MM.1S (cell line): ENCODE measurements at regions not wholly inside any gene's neighbourhood (a gene's known extent, or its start where the extent isn't known, plus 50 kb on each side); places are given as distances from the start of the nearest gene placed in this dataset.
"Not testable (repeated sequence)": the region's sequence is repeated elsewhere in the genome, so short reads cannot be mapped to it uniquely, and the experiment has no call there.

Experiments used
- DNase-seq: peaks from one replicate; pipeline ENCODE4 v3.0.0-alpha.2; 2015
- H2AFZ ChIP-seq: fragments of 300-600 bp; sonication (generic); 2 replicates; pipeline ENCODE4 v1.6.0; 2016; ENCODE audit warnings: antibody characterized with exemption, low read length
- H3F3A ChIP-seq: fragments of 300-600 bp; sonication (generic); 2 replicates; pipeline ENCODE4 v1.6.1; 2016; ENCODE audit warnings: mild to moderate bottlenecking, antibody characterized with exemption, low read length, moderate library complexity, mixed read lengths; ENCODE audit not compliant: insufficient read depth
- H3K27ac ChIP-seq: fragments of 300-600 bp; sonication (generic); 2 replicates; pipeline ENCODE4 v1.5.1; 2016; ENCODE audit warnings: mild to moderate bottlenecking, low read length
- H3K27me3 ChIP-seq: fragments of 300-600 bp; sonication (generic); replicated peaks from 2 replicates; pipeline ENCODE4 v1.6.0; 2016; ENCODE audit warnings: low read length; ENCODE audit not compliant: insufficient read depth
- H3K36me3 ChIP-seq: fragments of 300-600 bp; sonication (generic); replicated peaks from 2 replicates; pipeline ENCODE4 v1.6.1; 2016; ENCODE audit warnings: mild to moderate bottlenecking, low read length, mixed read lengths; ENCODE audit not compliant: insufficient read depth
- H3K4me1 ChIP-seq: fragments of 300-600 bp; sonication (generic); 2 replicates; pipeline ENCODE4 v1.6.1; 2016; ENCODE audit warnings: low read length, mixed read lengths
- H3K4me2 ChIP-seq: fragments of 300-600 bp; sonication (generic); 2 replicates; pipeline ENCODE4 v1.6.0; 2016; ENCODE audit warnings: low read depth, low read length
- H3K4me3 ChIP-seq: fragments of 300-600 bp; sonication (generic); 2 replicates; pipeline ENCODE4 v1.5.1; 2016; ENCODE audit warnings: low read length, mixed read lengths
- H3K79me2 ChIP-seq: fragments of 300-600 bp; sonication (generic); 2 replicates; pipeline ENCODE4 v1.6.1; 2016; ENCODE audit warnings: mixed run types, low read length, mixed read lengths
- H3K9ac ChIP-seq: fragments of 300-600 bp; sonication (generic); 2 replicates; pipeline ENCODE4 v1.6.1; 2016; ENCODE audit warnings: low read length, mixed read lengths
- H3K9me2 ChIP-seq: fragments of 300-600 bp; sonication (generic); replicated peaks from 2 replicates; pipeline ENCODE4 v1.6.1; 2016; ENCODE audit warnings: mild to moderate bottlenecking, low read length, mixed read lengths; ENCODE audit not compliant: insufficient read depth
- H3K9me3 ChIP-seq: fragments of 300-600 bp; sonication (generic); replicated peaks from 2 replicates; pipeline ENCODE4 v1.6.1; 2016; ENCODE audit warnings: mild to moderate bottlenecking, low read length, mixed read lengths; ENCODE audit not compliant: insufficient read depth
- H4K20me1 ChIP-seq: fragments of 300-600 bp; sonication (generic); 2 replicates; pipeline ENCODE4 v1.6.1; 2016; ENCODE audit warnings: mild to moderate bottlenecking, low read length, moderate library complexity, mixed read lengths; ENCODE audit not compliant: insufficient read depth
- CTCF ChIP-seq: fragments of 300-600 bp; sonication (generic); IDR thresholded peaks from 2 replicates; pipeline ENCODE4 v1.5.1; 2016; ENCODE audit warnings: antibody characterized with exemption, low read length, mixed read lengths
- EZH2 ChIP-seq: fragments of 300-600 bp; sonication (generic); optimal IDR thresholded peaks from 2 replicates; pipeline ENCODE3; 2017; ENCODE audit warnings: low read depth, mild to moderate bottlenecking, antibody characterized with exemption, low read length, mixed read lengths
- EZH2phosphoT487 ChIP-seq: fragments of 300-600 bp; sonication (generic); IDR thresholded peaks from 2 replicates; pipeline ENCODE4 v1.6.1; 2018; ENCODE audit warnings: antibody characterized with exemption, low read length

- H3K9me2 ChIP-seq, H3K9me3 ChIP-seq: not testable (repeated sequence)
These were observed 119.0 kb upstream of the ZNF521 start for GRCh38 chr18:25470756-25471524.

GRCh38 chr18:25470062-25470461, 118.1 kb upstream of the ZNF521 start:
- no peaks in the 10 kb centered on the region for H3K4me1 ChIP-seq
- H2AFZ ChIP-seq, result no peak overlapping the region
- no peaks in the 10 kb centered on the region for H4K20me1 ChIP-seq
- H3K27ac ChIP-seq, result no peak overlapping the region
- H3K9ac ChIP-seq, result no peak overlapping the region
- H3K4me2 ChIP-seq, result no peak overlapping the region
- H3K79me2 ChIP-seq, result no peaks in the 10 kb centered on the region
- no peak for DNase-seq
- H3K9me2 ChIP-seq, result no peaks in the 10 kb centered on the region
- no peaks in the 10 kb centered on the region for H3F3A ChIP-seq
- H3K27me3 ChIP-seq, result no peaks in the 10 kb centered on the region
- H3K36me3 ChIP-seq, result no peaks in the 10 kb centered on the region
- TF ChIP-seq EZH2 (no peak), CTCF (no peak), EZH2phosphoT487 (no peak)
- no peak overlapping the region for H3K4me3 ChIP-seq
- H3K9me3 ChIP-seq, result no peaks in the 10 kb centered on the region

More at GRCh38 chr18:25470756-25471524, 119.0 kb upstream of the ZNF521 start:
- not testable (repeated sequence) for H2AFZ ChIP-seq, H3K79me2 ChIP-seq, H3K4me1 ChIP-seq, H3K27me3 ChIP-seq, H3K9ac ChIP-seq, H3K4me3 ChIP-seq, DNase-seq, H3K36me3 ChIP-seq, H3K4me2 ChIP-seq, H3K27ac ChIP-seq, H4K20me1 ChIP-seq, H3F3A ChIP-seq

GRCh38 chr18:25469489-25469888, 117.5 kb upstream of the ZNF521 start:
- Histone ChIP-seq H3K36me3 (no peaks in the 10 kb centered on the region), H3K4me1 (no peaks in the 10 kb centered on the region), H3K27ac (no peak overlapping the region), H3K4me2 (no peak overlapping the region), H3K9me2 (no peaks in the 10 kb centered on the region), H3K9me3 (no peaks in the 10 kb centered on the region), H3K9ac (no peak overlapping the region), H3K4me3 (no peak overlapping the region), H2AFZ (no peak overlapping the region), H3F3A (no peaks in the 10 kb centered on the region), H4K20me1 (no peaks in the 10 kb centered on the region), H3K79me2 (no peaks in the 10 kb centered on the region), H3K27me3 (no peaks in the 10 kb centered on the region)
- TF ChIP-seq EZH2phosphoT487 (no peak), EZH2 (no peak), CTCF (no peak)
- DNase-seq, result no peak

GRCh38 chr18:25467226-25467987, 115.4 kb upstream of the ZNF521 start:
- Histone ChIP-seq H3K79me2 (no peaks in the 10 kb centered on the region), H3K9ac (no peak overlapping the region), H3K9me2 (no peaks in the 10 kb centered on the region), H3K4me2 (no peak overlapping the region), H4K20me1 (no peaks in the 10 kb centered on the region), H3K9me3 (no peaks in the 10 kb centered on the region), H3K4me1 (no peaks in the 10 kb centered on the region), H3K27me3 (no peaks in the 10 kb centered on the region), H3K4me3 (no peak overlapping the region), H3K36me3 (no peaks in the 10 kb centered on the region), H2AFZ (no peak overlapping the region), H3K27ac (no peak overlapping the region), H3F3A (no peaks in the 10 kb centered on the region)
- TF ChIP-seq EZH2phosphoT487 (no peak), EZH2 (no peak)
- no peak for DNase-seq
